ENCODE measurements at regions not wholly inside any gene's neighbourhood (a gene's known extent, or its start where the extent isn't known, plus 50 kb on each side); places are given as distances from the start of the nearest gene placed in this dataset.

- TF ChIP-seq CTCF (IDR thresholded peaks at IDR 0.05) (no peak), POLR2A (IDR thresholded peaks at IDR 0.05) (no peak)
Measured at GRCh38 chr2:19742872-19743271, 158.9 kb downstream of the TTC32 start.
